ENCODE measurements at regions not wholly inside any gene's neighbourhood (a gene's known extent, or its start where the extent isn't known, plus 50 kb on each side); places are given as distances from the start of the nearest gene placed in this dataset.

- H3K27ac ChIP-seq = no peak overlapping the region
These were observed 82.7 kb upstream of the PMEPA1 start for GRCh38 chr20:57792386-57793080.

GRCh38 chr20:57791966-57792365 is 82.2 kb upstream of the PMEPA1 start:
- H3K27ac ChIP-seq = no peak overlapping the region
- TF ChIP-seq ZFX (IDR thresholded peaks at IDR 0.05; ENCODE audit: borderline replicate concordance) (no peak), CTCF (IDR thresholded peaks at IDR 0.05) (no peak)

More at GRCh38 chr20:57792386-57793080, 82.7 kb upstream of the PMEPA1 start:
- TF ChIP-seq CTCF (IDR thresholded peaks at IDR 0.05) (no peak), ZFX (IDR thresholded peaks at IDR 0.05; ENCODE audit: borderline replicate concordance) (no peak)

GRCh38 chr20:57791178-57791962 is 81.6 kb upstream of the PMEPA1 start:
- TF ChIP-seq ZFX (IDR thresholded peaks at IDR 0.05; ENCODE audit: borderline replicate concordance) (no peak), CTCF (IDR thresholded peaks at IDR 0.05) (no peak)
- no peak overlapping the region for H3K27ac ChIP-seq

- no peak overlapping the region for H3K27ac ChIP-seq
- no peak for TF ChIP-seq ZFX (IDR thresholded peaks at IDR 0.05; ENCODE audit: borderline replicate concordance)
- TF ChIP-seq CTCF (IDR thresholded peaks at IDR 0.05) = no peak
These were observed 80.4 kb upstream of the PMEPA1 start for GRCh38 chr20:57790176-57790575.

GRCh38 chr20:57788936-57789613 is 79.3 kb upstream of the PMEPA1 start:
- H3K27ac ChIP-seq = no peak overlapping the region
- TF ChIP-seq CTCF (IDR thresholded peaks at IDR 0.05) (no peak), ZFX (IDR thresholded peaks at IDR 0.05; ENCODE audit: borderline replicate concordance) (no peak)

GRCh38 chr20:57787990-57788781 is 78.4 kb upstream of the PMEPA1 start:
- H3K27ac ChIP-seq = no peak overlapping the region
- TF ChIP-seq CTCF (IDR thresholded peaks at IDR 0.05) = no peak
- no peak for TF ChIP-seq ZFX (IDR thresholded peaks at IDR 0.05; ENCODE audit: borderline replicate concordance)

Measured in 22Rv1 (cell line).